RWPE2 (cell line): ENCODE measurements at regions not wholly inside any gene's neighbourhood (a gene's known extent, or its start where the extent isn't known, plus 50 kb on each side); places are given as distances from the start of the nearest gene placed in this dataset.
"Not testable (repeated sequence)": the region's sequence is repeated elsewhere in the genome, so short reads cannot be mapped to it uniquely, and the experiment has no call there.

Source experiments
- ATAC-seq: fragments of 200-7000 bp; cut with Tn5 transposase; 3 replicates; pipeline ENCODE4 v1.9.1; 2021; ENCODE audit warnings: low read depth
- DNase-seq: peaks from one replicate; pipeline ENCODE4 v3.0.0-alpha.2; 2020; ENCODE audit warnings: low spot score
- H3K27ac ChIP-seq: fragments of 450-650 bp; 2 replicates; pipeline ENCODE4 v1.5.1; 2017; ENCODE audit warnings: mild to moderate bottlenecking; ENCODE audit not compliant: poor library complexity, severe bottlenecking
- H3K27me3 ChIP-seq: fragments of 250-450 bp; sonication (Bioruptor Pico); 2 replicates; pipeline ENCODE4 v1.5.1; 2021; ENCODE audit warnings: mild to moderate bottlenecking, moderate library complexity; ENCODE audit not compliant: insufficient read depth, poor library complexity, severe bottlenecking
- H3K36me3 ChIP-seq: fragments of 250-450 bp; sonication (Bioruptor Pico); 2 replicates; pipeline ENCODE4 v1.5.1; 2020; ENCODE audit warnings: low read depth, mild to moderate bottlenecking, moderate library complexity
- H3K4me1 ChIP-seq: fragments of 250-450 bp; sonication (Bioruptor Pico); 2 replicates; pipeline ENCODE4 v1.5.1; 2021; ENCODE audit warnings: mild to moderate bottlenecking, moderate library complexity; ENCODE audit not compliant: insufficient read depth, poor library complexity, severe bottlenecking
- H3K4me3 ChIP-seq: fragments of 250-450 bp; sonication (Bioruptor Pico); 2 replicates; pipeline ENCODE4 v1.5.1; 2021; ENCODE audit warnings: mild to moderate bottlenecking, moderate library complexity; ENCODE audit not compliant: severe bottlenecking
- H3K9me3 ChIP-seq: fragments of 250-450 bp; sonication (Bioruptor Pico); 2 replicates; pipeline ENCODE4 v1.5.1; 2021; ENCODE audit warnings: mild to moderate bottlenecking, moderate library complexity; ENCODE audit not compliant: severe bottlenecking
- CTCF ChIP-seq: fragments of 450-650 bp; IDR thresholded peaks from one replicate; pipeline ENCODE4 v1.5.1; 2017; ENCODE audit warnings: mild to moderate bottlenecking, moderate library complexity; ENCODE audit not compliant: poor library complexity, severe bottlenecking

- ATAC-seq (peak; percentile 50; the same call in 1 of the 3 replicates), DNase-seq (no peak)
- Histone ChIP-seq H3K27me3 (no peaks in the 10 kb centered on the region), H3K4me3 (no peak overlapping the region), H3K9me3 (no peaks in the 10 kb centered on the region), H3K4me1 (no peaks in the 10 kb centered on the region), H3K27ac (no peak overlapping the region), H3K36me3 (no peaks in the 10 kb centered on the region)
- peak; percentile 13 for TF ChIP-seq CTCF
Observed at GRCh38 chr9:85332487-85332886, 409.3 kb downstream of the AGTPBP1 start.

GRCh38 chr9:85331626-85332025 lies 410.1 kb downstream of the AGTPBP1 start:
- no peak for TF ChIP-seq CTCF
- Histone ChIP-seq H3K27me3 (peaks cover 2% of the 10 kb centered on the region), H3K4me3 (no peak overlapping the region), H3K4me1 (no peaks in the 10 kb centered on the region), H3K9me3 (no peaks in the 10 kb centered on the region), H3K36me3 (no peaks in the 10 kb centered on the region), H3K27ac (no peak overlapping the region)
- no peak for ATAC-seq
- no peak for DNase-seq

GRCh38 chr9:85322592-85322991 lies 419.2 kb downstream of the AGTPBP1 start:
- H3K9me3 ChIP-seq = no peaks in the 10 kb centered on the region
- H3K4me3 ChIP-seq = no peak overlapping the region
- H3K27me3 ChIP-seq = peaks cover 2% of the 10 kb centered on the region
- H3K36me3 ChIP-seq = no peaks in the 10 kb centered on the region
- no peaks in the 10 kb centered on the region for H3K4me1 ChIP-seq
- no peak for ATAC-seq
- H3K27ac ChIP-seq = no peak overlapping the region
- DNase-seq = no peak
- no peak for TF ChIP-seq CTCF

GRCh38 chr9:85321561-85321960 lies 420.2 kb downstream of the AGTPBP1 start:
- Histone ChIP-seq H3K27me3 (no peaks in the 10 kb centered on the region), H3K4me3 (no peak overlapping the region), H3K9me3 (no peaks in the 10 kb centered on the region), H3K36me3 (no peaks in the 10 kb centered on the region), H3K4me1 (no peaks in the 10 kb centered on the region), H3K27ac (no peak overlapping the region)
- no peak for TF ChIP-seq CTCF
- ATAC-seq = peak; percentile 36; the same call in 1 of the 3 replicates
- no peak for DNase-seq

- Histone ChIP-seq H3K27ac (no peak overlapping the region), H3K4me1 (no peaks in the 10 kb centered on the region), H3K27me3 (no peaks in the 10 kb centered on the region), H3K9me3 (no peaks in the 10 kb centered on the region), H3K4me3 (no peak overlapping the region), H3K36me3 (no peaks in the 10 kb centered on the region)
- DNase-seq (no peak), ATAC-seq (no peak)
- TF ChIP-seq CTCF = no peak
Observed at GRCh38 chr9:85319936-85320656, 421.7 kb downstream of the AGTPBP1 start.

GRCh38 chr9:85315535-85315934 lies 426.2 kb downstream of the AGTPBP1 start:
- not testable (repeated sequence) for H3K27me3 ChIP-seq, H3K9me3 ChIP-seq, H3K4me3 ChIP-seq, H3K4me1 ChIP-seq, H3K27ac ChIP-seq, DNase-seq, H3K36me3 ChIP-seq, ATAC-seq
